LNCaP clone FGC (cell line): ENCODE measurements at regions not wholly inside any gene's neighbourhood (a gene's known extent, or its start where the extent isn't known, plus 50 kb on each side); places are given as distances from the start of the nearest gene placed in this dataset.

ENCODE experiments used
- DNase-seq: peaks from one replicate; pipeline ENCODE4 v3.0.0-alpha.2; 2011; ENCODE audit warnings: low read depth
- H3K4me3 ChIP-seq: 2 replicates; pipeline ENCODE4 v1.5.1; 2011; ENCODE audit warnings: mild to moderate bottlenecking, low read depth, low read length, control low read depth
- TF ChIP-seq, protein P1 (sequence below): IDR thresholded peaks from 2 replicates; pipeline ENCODE4 v1.5.1; 2012; ENCODE audit warnings: mild to moderate bottlenecking; ENCODE audit not compliant: control insufficient read depth, insufficient read depth; ENCODE audit errors: extremely low read depth

DNA sequence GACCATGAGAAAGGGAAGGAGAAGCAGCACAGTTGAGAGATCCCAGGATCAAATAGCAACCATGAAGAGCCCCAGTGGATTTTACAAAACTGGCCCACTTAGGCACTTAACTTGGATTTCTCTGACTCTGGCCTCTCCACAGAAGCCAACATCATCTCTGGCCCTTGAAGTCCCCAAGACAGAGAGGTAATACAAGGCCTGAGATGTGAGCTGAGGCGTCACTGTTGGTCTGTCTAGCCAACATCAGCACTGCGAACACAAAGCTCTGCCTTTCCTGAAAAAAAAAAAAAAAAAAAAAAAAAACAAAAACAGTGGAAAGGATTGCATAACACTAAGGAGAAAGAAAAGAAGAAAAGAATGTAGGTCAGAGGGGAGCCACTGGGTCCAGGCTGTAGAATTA lies 378.3 kb downstream of the BRINP1 start:
- H3K4me3 ChIP-seq, result no peak overlapping the region
- TF ChIP-seq, protein P1, sequence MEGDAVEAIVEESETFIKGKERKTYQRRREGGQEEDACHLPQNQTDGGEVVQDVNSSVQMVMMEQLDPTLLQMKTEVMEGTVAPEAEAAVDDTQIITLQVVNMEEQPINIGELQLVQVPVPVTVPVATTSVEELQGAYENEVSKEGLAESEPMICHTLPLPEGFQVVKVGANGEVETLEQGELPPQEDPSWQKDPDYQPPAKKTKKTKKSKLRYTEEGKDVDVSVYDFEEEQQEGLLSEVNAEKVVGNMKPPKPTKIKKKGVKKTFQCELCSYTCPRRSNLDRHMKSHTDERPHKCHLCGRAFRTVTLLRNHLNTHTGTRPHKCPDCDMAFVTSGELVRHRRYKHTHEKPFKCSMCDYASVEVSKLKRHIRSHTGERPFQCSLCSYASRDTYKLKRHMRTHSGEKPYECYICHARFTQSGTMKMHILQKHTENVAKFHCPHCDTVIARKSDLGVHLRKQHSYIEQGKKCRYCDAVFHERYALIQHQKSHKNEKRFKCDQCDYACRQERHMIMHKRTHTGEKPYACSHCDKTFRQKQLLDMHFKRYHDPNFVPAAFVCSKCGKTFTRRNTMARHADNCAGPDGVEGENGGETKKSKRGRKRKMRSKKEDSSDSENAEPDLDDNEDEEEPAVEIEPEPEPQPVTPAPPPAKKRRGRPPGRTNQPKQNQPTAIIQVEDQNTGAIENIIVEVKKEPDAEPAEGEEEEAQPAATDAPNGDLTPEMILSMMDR, result no peak
- DNase-seq, result no peak

DNA sequence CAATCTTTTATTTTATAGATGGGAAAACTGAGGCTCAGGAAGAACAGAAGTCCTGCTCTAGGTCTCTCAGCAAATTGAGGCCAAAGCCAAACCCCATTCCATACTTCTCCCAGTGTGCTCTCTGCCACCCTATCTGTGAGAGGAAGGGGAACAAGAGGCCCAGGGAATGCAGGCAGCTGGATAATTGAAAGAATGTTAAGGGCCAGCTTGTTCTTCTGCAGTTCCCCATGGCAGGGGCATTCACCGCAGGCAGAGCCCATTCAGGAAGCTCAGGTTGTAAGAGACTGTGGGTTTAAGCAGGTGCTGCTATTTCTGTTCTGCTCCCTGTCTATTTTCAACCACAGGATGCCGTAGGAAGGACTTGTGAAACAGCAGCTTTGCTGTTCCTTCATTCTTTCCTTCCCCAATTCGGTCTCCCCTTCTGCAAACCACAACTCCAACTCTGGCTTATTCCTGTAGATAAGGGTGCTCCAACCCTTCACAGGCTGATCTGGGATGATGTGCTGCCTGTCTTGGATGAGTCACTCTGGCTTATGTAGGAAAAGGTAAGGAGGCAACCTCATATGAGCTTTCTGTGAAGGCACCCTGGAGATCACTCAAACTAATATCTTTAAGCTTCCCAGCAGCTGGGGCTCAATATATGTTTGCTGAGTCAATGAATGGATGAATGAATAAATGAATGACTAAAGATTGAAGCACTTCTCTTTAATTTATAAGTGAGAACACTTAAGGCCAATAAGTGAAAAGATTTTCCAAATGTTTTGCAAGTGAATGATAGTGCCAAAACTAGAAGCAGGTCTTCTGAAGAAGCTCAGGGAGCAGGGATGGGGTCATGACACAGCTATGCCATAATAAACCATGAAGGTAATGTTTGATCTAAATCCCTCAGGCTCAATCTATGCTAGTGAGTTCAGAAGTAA lies 377.6 kb downstream of the BRINP1 start:
- no peak overlapping the region for H3K4me3 ChIP-seq
- DNase-seq, result no peak
- TF ChIP-seq, protein P1, result no peak

DNA sequence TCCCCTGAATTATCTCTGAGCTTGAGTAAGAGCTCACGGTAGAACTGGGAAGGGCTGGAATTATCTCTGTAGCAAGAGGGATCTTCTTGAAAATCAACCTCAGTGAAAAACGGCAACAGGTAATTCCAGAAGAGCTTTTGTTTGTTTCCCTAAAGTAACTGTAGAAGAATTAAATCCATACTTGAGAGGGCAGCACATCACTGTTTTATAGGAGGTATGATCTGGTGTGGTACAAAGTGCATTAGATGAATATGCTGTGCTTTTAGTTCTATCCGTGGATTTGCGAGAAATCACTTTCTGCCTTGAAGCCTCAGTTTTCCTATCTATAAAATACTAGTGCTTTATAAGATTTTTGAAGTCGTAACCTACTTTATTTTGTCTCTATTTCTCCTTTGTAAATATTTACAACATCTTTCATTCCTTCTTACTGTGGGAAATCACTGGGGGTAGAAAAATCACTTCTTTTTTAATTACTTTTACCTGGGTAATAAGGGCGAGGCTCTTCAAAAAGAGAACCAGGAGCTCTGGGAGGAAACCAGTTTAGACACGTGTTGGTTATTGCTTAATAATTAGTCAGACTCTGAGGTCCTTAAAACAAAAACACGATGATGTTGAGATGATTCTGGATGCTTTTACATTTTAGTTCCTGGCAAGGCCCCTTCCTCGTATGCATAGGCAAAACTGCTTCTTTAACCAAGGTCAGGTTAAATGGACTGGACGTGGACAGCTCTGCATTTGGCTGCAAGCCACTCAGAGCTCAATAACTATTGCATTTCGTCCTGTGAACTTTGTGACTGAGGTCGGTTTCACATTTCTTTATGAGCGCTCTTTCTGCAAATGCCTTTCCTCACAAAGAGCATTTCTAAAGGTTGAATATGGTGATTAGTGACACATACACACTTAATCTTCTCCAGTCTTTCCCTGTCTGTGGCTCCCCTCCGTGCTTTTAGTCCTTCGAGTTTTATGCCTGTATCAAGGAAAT lies 376.1 kb downstream of the BRINP1 start:
- no peak for DNase-seq
- TF ChIP-seq, protein P1, result no peak
- no peak overlapping the region for H3K4me3 ChIP-seq

DNA sequence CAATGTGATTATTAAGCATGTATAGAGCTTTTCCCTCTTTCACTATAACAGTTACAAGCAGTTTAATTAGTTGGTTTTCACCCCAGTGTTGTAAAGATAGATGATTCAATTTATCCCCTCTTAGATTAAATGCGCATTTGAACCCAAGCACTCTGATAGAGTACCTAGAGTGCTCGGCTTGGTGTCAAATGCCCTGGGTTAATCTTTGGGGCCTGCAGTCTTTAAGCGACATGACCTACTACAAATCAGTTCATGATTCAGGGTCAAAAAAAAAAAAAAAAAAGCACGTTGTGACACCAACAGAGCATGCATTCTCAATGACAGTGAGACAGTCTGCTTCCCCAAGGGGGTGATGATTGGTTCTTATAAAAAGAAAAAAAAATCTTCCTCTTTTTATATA lies 375.3 kb downstream of the BRINP1 start:
- TF ChIP-seq, protein P1, result no peak
- no peak overlapping the region for H3K4me3 ChIP-seq
- DNase-seq, result no peak

DNA sequence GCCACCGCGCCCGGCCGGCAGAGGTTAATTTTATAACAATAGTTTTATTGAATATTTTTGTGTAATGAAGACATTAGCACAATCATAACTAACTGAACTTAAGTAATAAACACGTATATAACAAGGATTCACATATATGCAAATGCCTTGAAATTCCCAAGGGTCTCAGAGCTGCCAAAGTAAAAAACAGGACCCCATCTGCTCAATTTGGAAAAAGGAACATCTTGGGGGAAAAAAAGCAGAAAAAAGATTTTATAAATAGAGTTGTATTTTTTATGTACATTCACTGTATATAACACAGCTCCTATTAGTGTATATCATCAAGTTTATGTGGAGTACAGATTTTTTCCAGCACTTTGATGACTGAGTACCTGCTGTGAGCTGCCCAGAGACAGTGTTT lies 366.7 kb downstream of the BRINP1 start:
- TF ChIP-seq, protein P1, result no peak
- H3K4me3 ChIP-seq, result no peak overlapping the region
- DNase-seq, result no peak

DNA sequence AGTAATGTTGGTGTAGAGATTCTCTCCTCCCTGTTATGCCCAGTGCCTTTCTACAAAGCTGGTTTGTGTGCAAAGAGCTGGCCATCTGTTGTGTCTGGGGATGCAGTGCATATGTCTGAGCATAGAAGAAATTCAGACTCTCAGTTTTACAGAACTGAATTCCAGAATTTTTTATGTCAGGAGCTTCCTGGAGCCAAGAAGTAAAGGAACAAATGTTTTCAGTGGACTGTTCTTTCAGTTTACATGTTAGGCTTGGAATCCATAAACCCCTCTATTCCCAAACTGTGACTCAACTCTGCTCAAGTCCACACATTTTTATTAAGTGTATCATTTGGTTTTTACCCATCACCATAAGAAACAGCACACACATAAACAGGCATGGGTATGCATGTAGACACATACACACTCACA lies 366.0 kb downstream of the BRINP1 start:
- no peak for DNase-seq
- TF ChIP-seq, protein P1, result no peak
- no peak overlapping the region for H3K4me3 ChIP-seq
